HG03439 (cell line): ENCODE measurements at regions not wholly inside any gene's neighbourhood (a gene's known extent, or its start where the extent isn't known, plus 50 kb on each side); places are given as distances from the start of the nearest gene placed in this dataset.
"Not testable (repeated sequence)": the region's sequence is repeated elsewhere in the genome, so short reads cannot be mapped to it uniquely, and the experiment has no call there.

Experiments used
- ATAC-seq: cut with Tn5 transposase; IDR thresholded peaks from one replicate; pipeline ENCODE4 v1.9.1; 2021; ENCODE audit warnings: mild to moderate bottlenecking, moderate library complexity; ENCODE audit not compliant: unreplicated experiment

- no peak for ATAC-seq
These were observed 364.8 kb downstream of the RPS6KC1 start for GRCh38 chr1:213415691-213416380.

GRCh38 chr1:213416461-213417224 is 365.6 kb downstream of the RPS6KC1 start:
- no peak for ATAC-seq

DNA sequence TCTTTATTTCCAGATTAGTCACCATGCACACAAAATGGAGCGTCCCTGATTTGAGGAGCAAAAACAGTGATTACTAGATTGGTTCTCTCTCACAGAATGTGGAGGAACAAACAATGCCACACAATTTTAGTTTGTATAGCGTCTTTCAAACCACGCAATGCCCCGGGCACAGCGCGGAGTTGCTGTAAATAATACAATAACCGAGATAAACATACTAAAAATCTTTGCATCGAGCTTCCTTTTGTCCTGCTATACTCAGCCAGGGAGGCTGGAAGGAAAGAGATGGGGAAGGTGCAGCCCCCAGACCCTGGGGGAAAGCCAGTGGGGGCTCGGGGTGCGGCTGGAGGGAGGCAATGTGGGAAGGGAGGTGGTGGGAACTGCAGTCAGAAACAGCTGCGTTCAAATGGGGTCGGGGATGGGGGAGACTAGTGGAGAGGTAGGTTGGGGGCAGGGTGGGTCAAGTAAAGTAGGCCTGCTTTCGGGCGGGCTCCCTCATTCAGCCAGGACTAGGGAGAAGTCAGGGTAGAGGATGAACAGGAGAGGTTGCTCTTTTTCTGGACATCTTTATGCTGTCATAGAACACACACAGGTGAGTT is 366.3 kb downstream of the RPS6KC1 start:
- ATAC-seq: no peak

DNA sequence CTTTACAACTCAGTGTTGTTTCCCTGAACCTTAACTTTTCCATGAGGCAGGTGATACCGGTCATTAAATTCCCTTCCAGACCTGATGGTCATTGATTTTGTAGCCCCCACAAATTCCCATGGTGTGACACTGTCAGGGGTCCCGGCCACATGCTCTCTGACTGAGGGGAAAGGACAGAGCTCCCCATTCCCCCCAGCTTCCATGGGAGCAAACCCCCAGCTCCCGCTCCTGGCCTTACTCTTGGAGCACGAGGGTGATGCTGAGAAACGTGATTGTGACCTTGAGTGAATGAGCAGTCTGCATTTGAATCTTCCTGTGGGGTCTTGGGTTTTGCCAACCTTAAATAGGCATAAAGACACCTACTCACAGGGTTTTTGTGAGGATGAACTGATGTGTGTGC is 366.8 kb downstream of the RPS6KC1 start:
- ATAC-seq: no peak

GRCh38 chr1:213418268-213419071 is 367.4 kb downstream of the RPS6KC1 start:
- ATAC-seq: no peak

- ATAC-seq: no peak
These were observed 368.5 kb downstream of the RPS6KC1 start for GRCh38 chr1:213419401-213420030.

- not testable (repeated sequence) for ATAC-seq
These were observed 370.1 kb downstream of the RPS6KC1 start for GRCh38 chr1:213421178-213421577.

DNA sequence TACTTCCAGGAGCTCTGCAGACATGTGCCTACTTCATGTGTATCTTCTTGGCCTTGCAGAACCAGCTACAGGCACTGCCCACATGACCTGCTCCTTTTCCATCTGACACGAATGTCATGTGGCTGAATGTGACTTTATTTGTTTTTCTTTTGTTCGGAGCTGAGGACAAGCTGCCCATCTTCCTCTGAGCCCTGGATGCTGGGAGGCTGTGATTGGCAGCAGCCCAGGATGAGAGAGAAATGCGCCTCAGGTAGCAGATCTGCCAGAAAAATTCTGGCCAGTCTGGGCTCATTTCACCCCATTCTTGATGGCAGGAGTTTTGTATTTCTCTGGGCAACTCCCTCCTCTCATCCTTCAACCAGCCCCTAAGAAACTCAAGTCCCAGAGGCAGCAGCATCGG is 372.0 kb downstream of the RPS6KC1 start:
- ATAC-seq: no peak

DNA sequence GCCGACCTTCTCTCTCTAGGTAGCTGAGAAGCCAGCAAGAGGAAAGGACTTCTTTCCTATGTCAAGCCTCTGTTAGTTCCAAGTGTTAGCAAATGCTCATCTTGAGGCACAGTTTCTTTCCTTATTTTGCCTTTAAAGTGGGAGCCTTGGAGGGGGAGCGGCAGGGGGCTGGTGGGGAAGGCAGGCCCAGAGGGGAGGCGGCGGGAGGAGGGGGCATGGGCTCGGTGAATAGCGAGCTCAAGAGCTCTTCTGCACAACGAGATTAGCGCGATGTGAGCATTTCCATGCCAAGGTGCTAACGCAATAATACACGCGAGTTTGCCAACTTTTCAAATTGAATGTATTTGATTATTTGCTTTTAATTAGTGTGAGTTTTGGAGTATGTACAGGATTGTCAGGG is 372.6 kb downstream of the RPS6KC1 start:
- no peak for ATAC-seq

DNA sequence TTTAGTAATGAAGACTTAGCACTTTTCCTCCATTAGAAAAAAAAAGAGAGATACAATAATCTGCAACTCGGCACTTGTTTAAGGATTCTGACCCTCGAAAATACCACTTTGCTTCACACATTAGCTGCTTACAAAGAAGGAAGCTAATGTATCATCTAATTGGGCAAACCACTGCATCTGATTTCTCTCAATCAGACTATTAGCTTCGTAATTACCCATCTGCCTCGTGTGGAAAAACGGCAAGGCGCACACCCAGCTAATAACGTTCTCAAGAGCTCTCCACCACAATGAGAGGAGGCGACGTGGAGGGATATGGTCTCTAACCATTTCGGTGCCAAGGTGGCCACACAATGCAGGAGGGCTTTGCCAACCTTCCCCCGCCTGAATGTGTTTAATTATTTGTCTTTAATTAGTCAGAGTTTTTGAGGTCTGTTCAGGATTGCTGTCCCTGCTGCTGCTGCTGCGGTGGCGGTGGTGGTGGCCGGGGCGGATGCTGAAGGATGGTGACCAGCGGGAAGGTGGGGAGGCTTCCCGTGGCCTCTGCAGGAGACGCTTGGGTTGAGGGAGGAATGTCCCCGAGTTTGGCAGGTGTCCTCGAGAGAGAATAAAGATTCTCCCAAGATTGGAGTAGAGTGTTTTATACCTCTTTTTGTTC is 374.5 kb downstream of the RPS6KC1 start:
- no peak for ATAC-seq

GRCh38 chr1:213429642-213430041 is 378.6 kb downstream of the RPS6KC1 start:
- ATAC-seq: no peak

- no peak for ATAC-seq
These were observed 384.7 kb downstream of the RPS6KC1 start for GRCh38 chr1:213435715-213436114.

GRCh38 chr1:213438339-213438738 is 387.3 kb downstream of the RPS6KC1 start:
- no peak for ATAC-seq

DNA sequence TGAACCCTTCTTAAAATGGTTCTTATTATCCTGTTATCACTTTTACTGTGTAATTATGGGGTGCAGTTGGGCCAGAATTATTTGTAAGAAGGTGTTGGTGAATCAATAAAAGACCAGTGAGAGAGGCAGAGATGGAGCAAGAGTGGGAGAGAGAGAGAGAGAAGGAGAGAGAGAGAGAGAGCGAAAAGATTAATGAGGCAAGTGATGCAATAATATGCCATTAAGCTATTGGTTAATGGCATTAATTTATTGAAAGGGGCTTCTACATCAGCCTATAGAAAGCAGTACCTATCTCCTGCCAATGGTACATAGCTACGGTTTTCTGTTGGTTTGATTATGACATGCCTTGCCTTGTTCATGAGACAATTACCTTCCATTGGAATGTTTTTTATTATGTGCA is 388.7 kb downstream of the RPS6KC1 start:
- ATAC-seq: no peak

GRCh38 chr1:213440766-213441165 is 389.7 kb downstream of the RPS6KC1 start:
- ATAC-seq: no peak

GRCh38 chr1:213443415-213443814 is 392.4 kb downstream of the RPS6KC1 start:
- ATAC-seq: no peak

DNA sequence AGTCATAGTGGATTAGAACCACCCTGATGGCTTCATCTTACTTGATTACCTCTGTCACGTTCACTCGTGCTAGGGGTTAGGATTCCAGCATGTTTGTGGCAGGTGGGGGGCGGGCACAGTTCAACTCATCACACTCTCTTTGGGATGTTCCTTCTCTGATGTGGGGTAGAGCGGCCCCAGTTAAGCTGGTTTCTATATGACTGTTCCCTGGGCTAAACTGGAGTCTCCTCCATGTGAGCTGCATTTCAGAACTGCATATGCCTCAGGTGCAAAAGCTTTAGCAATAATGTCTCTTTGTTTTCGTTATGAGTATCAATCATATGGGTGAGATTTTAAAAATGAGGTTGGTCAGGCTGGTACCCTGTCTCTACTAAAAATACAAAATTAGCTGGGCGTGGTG is 393.2 kb downstream of the RPS6KC1 start:
- ATAC-seq: no peak

- ATAC-seq: no peak
These were observed 395.5 kb downstream of the RPS6KC1 start for GRCh38 chr1:213446496-213446895.

- ATAC-seq: no peak
These were observed 397.3 kb downstream of the RPS6KC1 start for GRCh38 chr1:213448360-213448759.

GRCh38 chr1:213448776-213449175 is 397.7 kb downstream of the RPS6KC1 start:
- ATAC-seq: no peak
